ENCODE measurements at regions not wholly inside any gene's neighbourhood (a gene's known extent, or its start where the extent isn't known, plus 50 kb on each side); places are given as distances from the start of the nearest gene placed in this dataset.
"Not testable (repeated sequence)": the region's sequence is repeated elsewhere in the genome, so short reads cannot be mapped to it uniquely, and the experiment has no call there.

- no peak for TF ChIP-seq CTCF (IDR thresholded peaks at IDR 0.05; ENCODE audit: borderline replicate concordance, control extremely low read depth, extremely low read depth, insufficient read depth, missing control alignments)
- DNase-seq (ENCODE audit: low spot score) = no peak
- in situ Hi-C loops (cut with MboI; ENCODE audit: low sequenced_read_pairs, unreplicated experiment) = no loop called here
Observed at GRCh38 chr2:51790854-51791253, 758.9 kb upstream of the NRXN1 start.

DNA sequence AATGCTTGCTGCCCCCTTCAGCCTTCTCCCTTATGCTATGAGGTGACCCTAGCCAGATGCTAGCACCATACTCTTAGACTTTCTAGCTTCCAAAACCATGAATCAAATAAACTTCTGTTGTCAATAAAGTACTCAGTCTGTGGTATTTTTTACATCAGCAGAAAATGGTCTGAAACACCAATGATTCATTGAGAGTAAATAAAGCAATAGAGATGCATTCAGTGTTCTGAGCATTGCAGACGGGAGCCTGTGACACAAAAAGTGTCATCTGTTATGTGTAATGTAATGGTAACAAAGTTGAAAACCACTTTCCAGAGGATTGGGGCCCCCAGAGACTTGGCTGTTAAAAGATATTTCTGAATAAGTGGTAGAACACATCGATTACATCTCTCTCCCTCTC lies 758.0 kb upstream of the NRXN1 start:
- no peak for DNase-seq (ENCODE audit: low spot score)
- TF ChIP-seq CTCF (IDR thresholded peaks at IDR 0.05; ENCODE audit: borderline replicate concordance, control extremely low read depth, extremely low read depth, insufficient read depth, missing control alignments) = no peak
- in situ Hi-C loops (cut with MboI; ENCODE audit: low sequenced_read_pairs, unreplicated experiment) = no loop called here

- in situ Hi-C loops (cut with MboI; ENCODE audit: low sequenced_read_pairs, unreplicated experiment) = no loop called here
- TF ChIP-seq CTCF (IDR thresholded peaks at IDR 0.05; ENCODE audit: borderline replicate concordance, control extremely low read depth, extremely low read depth, insufficient read depth, missing control alignments) = no peak
- no peak for DNase-seq (ENCODE audit: low spot score)
Observed at GRCh38 chr2:51782921-51783765, 751.2 kb upstream of the NRXN1 start.

DNA sequence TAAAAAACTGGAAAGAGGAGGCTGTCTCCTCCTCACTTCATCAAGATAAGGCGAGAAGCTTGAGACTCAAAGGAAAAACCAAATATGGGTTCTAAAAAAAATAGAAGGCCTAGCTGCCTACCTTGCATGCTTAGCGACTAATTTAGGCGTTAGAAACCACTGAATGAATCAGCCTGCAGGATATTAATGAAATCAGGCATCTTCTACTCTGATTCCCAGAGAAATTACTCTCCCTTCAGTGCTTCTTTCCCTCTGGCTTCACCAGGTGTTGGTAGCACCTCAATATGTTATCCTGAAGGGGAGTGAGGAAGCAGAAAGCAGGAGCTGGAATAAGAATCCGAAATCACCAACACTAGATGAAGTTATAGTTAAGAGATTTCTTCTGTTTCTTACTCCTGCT lies 749.8 kb upstream of the NRXN1 start:
- no peak for TF ChIP-seq CTCF (IDR thresholded peaks at IDR 0.05; ENCODE audit: borderline replicate concordance, control extremely low read depth, extremely low read depth, insufficient read depth, missing control alignments)
- in situ Hi-C loops (cut with MboI; ENCODE audit: low sequenced_read_pairs, unreplicated experiment) = no loop called here
- DNase-seq (ENCODE audit: low spot score) = no peak

- in situ Hi-C loops (cut with MboI; ENCODE audit: low sequenced_read_pairs, unreplicated experiment) = no loop called here
- no peak for DNase-seq (ENCODE audit: low spot score)
- TF ChIP-seq CTCF (IDR thresholded peaks at IDR 0.05; ENCODE audit: borderline replicate concordance, control extremely low read depth, extremely low read depth, insufficient read depth, missing control alignments) = no peak
Observed at GRCh38 chr2:51780353-51780752, 748.4 kb upstream of the NRXN1 start.

GRCh38 chr2:51779723-51780122 lies 747.8 kb upstream of the NRXN1 start:
- in situ Hi-C loops (cut with MboI; ENCODE audit: low sequenced_read_pairs, unreplicated experiment); DNase-seq (ENCODE audit: low spot score): not testable (repeated sequence)

DNA sequence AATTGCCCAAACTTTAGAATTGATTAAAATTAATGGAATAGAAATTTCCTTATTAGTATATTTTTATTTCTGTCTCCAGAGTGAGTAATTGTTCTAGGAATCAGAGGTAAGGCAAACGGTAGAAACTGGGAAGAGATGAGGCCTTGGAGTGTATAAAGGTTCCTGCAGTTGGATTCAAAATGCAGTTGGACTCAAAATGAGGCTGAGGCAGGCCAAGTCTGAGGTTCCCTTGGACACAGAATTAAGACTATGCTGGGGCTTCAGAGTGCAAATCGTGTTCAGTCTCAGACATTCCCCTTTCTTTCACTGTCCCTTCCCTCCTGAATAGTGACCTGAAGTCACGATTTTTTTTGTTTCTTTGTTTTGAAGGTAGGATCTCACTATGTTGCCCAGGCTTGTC lies 746.9 kb upstream of the NRXN1 start:
- no peak for DNase-seq (ENCODE audit: low spot score)
- in situ Hi-C loops (cut with MboI; ENCODE audit: low sequenced_read_pairs, unreplicated experiment) = no loop called here
- TF ChIP-seq CTCF (IDR thresholded peaks at IDR 0.05; ENCODE audit: borderline replicate concordance, control extremely low read depth, extremely low read depth, insufficient read depth, missing control alignments) = no peak

DNA sequence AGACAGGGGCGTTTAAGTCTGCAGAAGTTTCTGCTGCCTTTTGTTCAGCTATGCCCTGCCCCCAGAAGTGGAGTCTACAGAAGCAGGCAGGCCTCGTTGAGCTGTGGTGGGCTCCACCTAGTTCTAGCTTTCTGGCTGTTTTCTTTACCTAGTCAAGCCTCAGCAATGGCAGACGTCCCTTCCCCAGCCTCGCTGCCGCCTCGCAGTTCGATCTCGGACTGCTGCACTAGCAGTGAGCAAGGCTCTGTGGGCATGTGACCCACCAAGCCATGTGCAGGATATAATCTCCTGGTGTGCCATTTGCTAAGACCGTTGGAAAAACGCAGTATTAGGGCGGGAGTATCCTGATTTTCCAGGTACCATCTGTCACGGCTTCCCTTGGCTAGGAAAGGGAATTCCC lies 742.7 kb upstream of the NRXN1 start:
- DNase-seq (ENCODE audit: low spot score); in situ Hi-C loops (cut with MboI; ENCODE audit: low sequenced_read_pairs, unreplicated experiment): not testable (repeated sequence)
